HL-60 (cell line): ENCODE measurements at regions not wholly inside any gene's neighbourhood (a gene's known extent, or its start where the extent isn't known, plus 50 kb on each side); places are given as distances from the start of the nearest gene placed in this dataset.

Experiments used
- DNase-seq, 2 experiments: peaks; one replicate each; pipeline ENCODE4 v3.0.0-alpha.2; 2010 to 2020; ENCODE audit warnings: low read depth in 1 of 2, low spot score in 1 of 2
- H3K27ac ChIP-seq: fragments of 250-450 bp; sonication (Bioruptor Pico); replicated peaks from 2 replicates; pipeline ENCODE4 v1.5.1; 2020; ENCODE audit warnings: mild to moderate bottlenecking, moderate library complexity
- H3K27me3 ChIP-seq: fragments of 250-450 bp; sonication (Bioruptor Pico); 2 replicates; pipeline ENCODE4 v1.5.1; 2021; ENCODE audit warnings: mild to moderate bottlenecking, moderate library complexity; ENCODE audit not compliant: insufficient read depth, poor library complexity, severe bottlenecking
- H3K4me3 ChIP-seq: replicated peaks from 2 replicates; pipeline ENCODE4 v1.5.1; 2011; ENCODE audit warnings: mild to moderate bottlenecking, control low read depth, low read length; ENCODE audit not compliant: insufficient read depth
- CTCF ChIP-seq: IDR thresholded peaks from one replicate; pipeline ENCODE4 v1.5.1; 2011; ENCODE audit warnings: low read length, control low read depth, inconsistent platforms; ENCODE audit not compliant: insufficient read depth
- GABPA ChIP-seq: IDR thresholded peaks from 2 replicates; pipeline ENCODE4 v1.6.1; 2012; ENCODE audit warnings: low read depth
- POLR2AphosphoS5 ChIP-seq: IDR thresholded peaks from 2 replicates; pipeline ENCODE4 v1.6.1; 2012; ENCODE audit warnings: low read depth
- REST ChIP-seq: IDR thresholded peaks from 2 replicates; pipeline ENCODE4 v1.6.1; 2012; ENCODE audit warnings: low read depth; ENCODE audit not compliant: insufficient replicate concordance
- SPI1 ChIP-seq: IDR thresholded peaks from 2 replicates; pipeline ENCODE4 v1.6.1; 2012; ENCODE audit warnings: low read depth, mild to moderate bottlenecking, borderline replicate concordance

- Histone ChIP-seq H3K4me3 (no peak overlapping the region), H3K27ac (peak overlapping the region; percentile 71), H3K27me3 (no peaks in the 10 kb centered on the region)
- no peak for TF ChIP-seq SPI1
- TF ChIP-seq REST = no peak
- TF ChIP-seq CTCF = no peak
- no peak for TF ChIP-seq POLR2AphosphoS5
- no peak for DNase-seq
Measured at GRCh38 chr5:40365342-40366330, 314.1 kb upstream of the PTGER4 start.

GRCh38 chr5:40364441-40364840 is 315.3 kb upstream of the PTGER4 start:
- peak overlapping the region; percentile 71 for H3K27ac ChIP-seq
- no peak overlapping the region for H3K4me3 ChIP-seq
- TF ChIP-seq CTCF (no peak), POLR2AphosphoS5 (no peak), REST (no peak), GABPA (no peak), SPI1 (no peak)

GRCh38 chr5:40361378-40361777 is 318.3 kb upstream of the PTGER4 start:
- TF ChIP-seq GABPA (no peak), CTCF (no peak), POLR2AphosphoS5 (no peak), REST (no peak), SPI1 (no peak)
- Histone ChIP-seq H3K27me3 (no peaks in the 10 kb centered on the region), H3K4me3 (no peak overlapping the region), H3K27ac (no peak overlapping the region)
- DNase-seq = no peak

More at GRCh38 chr5:40364441-40364840, 315.3 kb upstream of the PTGER4 start:
- peak in 1 of 2 experiments; percentile 71 for DNase-seq
- H3K27me3 ChIP-seq = no peaks in the 10 kb centered on the region
